CD14-positive monocyte (primary cell): ENCODE measurements at regions not wholly inside any gene's neighbourhood (a gene's known extent, or its start where the extent isn't known, plus 50 kb on each side); places are given as distances from the start of the nearest gene placed in this dataset.

Experiments
- DNase-seq, 3 donors: peaks; one replicate each; pipeline ENCODE4 v3.0.0-alpha.2; 2011 to 2022
- H2AFZ ChIP-seq: 2 replicates; pipeline ENCODE4 v1.6.0; 2012; ENCODE audit warnings: mild to moderate bottlenecking, low read depth, low read length, inconsistent platforms; ENCODE audit not compliant: insufficient read depth, poor library complexity, severe bottlenecking
- H3K27ac ChIP-seq, 2 donors: 1 replicate in 1 of 2; 2 replicates in 1 of 2; pipeline ENCODE4 v1.5.1; 2012 to 2013; ENCODE audit warnings: low read length in 2 of 2, control low read depth in 1 of 2, inconsistent platforms in 1 of 2, low read depth in 1 of 2, mild to moderate bottlenecking in 1 of 2
- H3K27me3 ChIP-seq, 2 donors: one replicate each; pipeline versions ENCODE4 v1.6.0 to v1.6.1; 2011 to 2013; ENCODE audit warnings: low read length in 2 of 2; ENCODE audit not compliant: control insufficient read depth in 2 of 2, insufficient read depth in 2 of 2
- H3K36me3 ChIP-seq, 2 donors: replicated peaks in 1 of 2; 1 replicate in 1 of 2; 2 replicates in 1 of 2; pipeline versions ENCODE4 v1.5.1 to v1.6.1; 2012 to 2013; ENCODE audit warnings: low read length in 2 of 2, control low read depth in 1 of 2, inconsistent platforms in 1 of 2, mild to moderate bottlenecking in 1 of 2; ENCODE audit not compliant: insufficient read depth in 2 of 2, control insufficient read depth in 1 of 2
- H3K4me1 ChIP-seq, 2 donors: 1 replicate in 1 of 2; 2 replicates in 1 of 2; pipeline versions ENCODE4 v1.5.1 to v1.6.1; 2012 to 2013; ENCODE audit warnings: low read length in 2 of 2, control low read depth in 1 of 2, inconsistent platforms in 1 of 2, mild to moderate bottlenecking in 1 of 2, moderate library complexity in 1 of 2; ENCODE audit not compliant: insufficient read depth in 2 of 2, control insufficient read depth in 1 of 2
- H3K4me2 ChIP-seq: replicated peaks from 2 replicates; pipeline ENCODE3; 2012; ENCODE audit warnings: low read length, moderate library complexity, mild to moderate bottlenecking; ENCODE audit not compliant: poor library complexity, severe bottlenecking; ENCODE audit errors: extremely low read depth
- H3K4me3 ChIP-seq, 3 experiments: fragments of 200-600 bp in 1 of 3; sonication (generic) in 1 of 3; replicated peaks in 1 of 3; 1 replicate in 2 of 3; 2 replicates in 1 of 3; pipeline ENCODE4 v1.5.1; 2011 to 2013; ENCODE audit warnings: low read length in 3 of 3, mild to moderate bottlenecking in 3 of 3, control low read depth in 2 of 3, low read depth in 2 of 3, inconsistent platforms in 1 of 3, moderate library complexity in 1 of 3
- H3K79me2 ChIP-seq: 2 replicates; pipeline ENCODE4 v1.6.0; 2012; ENCODE audit warnings: mild to moderate bottlenecking, control low read depth, inconsistent platforms, low read length, moderate library complexity; ENCODE audit not compliant: insufficient read depth
- H3K9ac ChIP-seq: 2 replicates; pipeline ENCODE4 v1.6.0; 2017; ENCODE audit warnings: low read length, mild to moderate bottlenecking; ENCODE audit not compliant: insufficient read depth, poor library complexity, severe bottlenecking
- H3K9me3 ChIP-seq, 2 donors: replicated peaks in 1 of 2; 1 replicate in 1 of 2; 2 replicates in 1 of 2; pipeline versions ENCODE4 v1.5.1 to v1.6.1; 2012 to 2013; ENCODE audit warnings: low read length in 2 of 2, control low read depth in 1 of 2; ENCODE audit not compliant: control insufficient read depth in 1 of 2, insufficient read depth in 1 of 2
- H4K20me1 ChIP-seq: 2 replicates; pipeline ENCODE4 v1.6.0; 2012; ENCODE audit warnings: mild to moderate bottlenecking, low read length, control low read depth, moderate library complexity; ENCODE audit not compliant: insufficient read depth
- H3K27ac Mint-ChIP-seq, 7 donors: one replicate each; pipeline ENCODE4 v1.8.0; 2020; ENCODE audit warnings: mild to moderate bottlenecking in 7 of 7, mixed read lengths in 7 of 7, moderate library complexity in 6 of 7, inconsistent platforms in 2 of 7
- H3K27me3 Mint-ChIP-seq, 3 donors: one replicate each; pipeline ENCODE4 v1.8.0; 2021 to 2022; ENCODE audit warnings: low read depth in 3 of 3, mild to moderate bottlenecking in 3 of 3, mixed read lengths in 3 of 3, moderate library complexity in 3 of 3, inconsistent platforms in 1 of 3
- H3K36me3 Mint-ChIP-seq, 2 donors: one replicate each; pipeline ENCODE4 v1.8.0; 2020; ENCODE audit warnings: mixed read lengths in 2 of 2, inconsistent platforms in 1 of 2, mild to moderate bottlenecking in 1 of 2
- H3K4me1 Mint-ChIP-seq: one replicate; pipeline ENCODE4 v1.8.0; 2020; ENCODE audit warnings: mild to moderate bottlenecking, mixed read lengths
- H3K4me3 Mint-ChIP-seq, 2 donors: one replicate each; pipeline ENCODE4 v1.8.0; 2020; ENCODE audit warnings: mild to moderate bottlenecking in 2 of 2, mixed read lengths in 2 of 2, moderate library complexity in 1 of 2
- H3K9me3 Mint-ChIP-seq, 7 donors: one replicate each; pipeline ENCODE4 v1.8.0; 2020 to 2022; ENCODE audit warnings: mixed read lengths in 7 of 7, mild to moderate bottlenecking in 6 of 7, moderate library complexity in 6 of 7, inconsistent platforms in 2 of 7
- CTCF ChIP-seq: fragments of 200-600 bp; IDR thresholded peaks from one replicate; pipeline ENCODE4 v1.8.0; 2022; ENCODE audit warnings: antibody characterized with exemption, mild to moderate bottlenecking
- WGBS: methylation state at CpG from one replicate; pipeline ENCODE4 v1.1.5; 2013; ENCODE audit warnings: missing lambda C conversion rate; ENCODE audit not compliant: insufficient coverage; 5-methylcytosine and 5-hydroxymethylcytosine counted together
- intact Hi-C, 2 donors: fragments of 100-400 bp; cut with micrococcal nuclease; formaldehyde crosslinking; loops; one replicate each; pipeline versions ENCODE4 v1.15.0 to v1.15.1; 2023

- Mint-ChIP-seq H3K4me1 (peaks cover 23% of the 10 kb centered on the region), H3K27me3 (peaks cover 2 to 3% (median 3%) of the 10 kb centered on the region in 3 donors), H3K9me3 (peaks cover 0 to 5% (median 0%) of the 10 kb centered on the region in 7 donors), H3K36me3 (peaks cover 0 to 2% of the 10 kb centered on the region in 2 donors), H3K4me3 (no peak overlapping the region), H3K27ac (no peak overlapping the region)
- no peak overlapping the region for H3K4me2 ChIP-seq
- H3K9ac ChIP-seq: no peak overlapping the region
- H4K20me1 ChIP-seq: no peaks in the 10 kb centered on the region
- H3K4me3 ChIP-seq: no peak overlapping the region
- H3K79me2 ChIP-seq: no peaks in the 10 kb centered on the region
- no peak overlapping the region for H2AFZ ChIP-seq
- no peak for TF ChIP-seq CTCF
- H3K27me3 ChIP-seq: no peaks in the 10 kb centered on the region
- no peak overlapping the region for H3K27ac ChIP-seq
- no peaks in the 10 kb centered on the region for H3K9me3 ChIP-seq
- 93% methylated on average over 3 of the region's 10 CpGs for WGBS
- no peaks in the 10 kb centered on the region for H3K36me3 ChIP-seq
- H3K4me1 ChIP-seq: peaks cover 19 to 22% of the 10 kb centered on the region in 2 donors
- intact Hi-C loops: no loop called here
- DNase-seq: no peak
Measured at GRCh38 chr12:89977405-89978085, 268.9 kb upstream of the ATP2B1 start.

- no peak for DNase-seq
- H3K36me3 ChIP-seq: no peaks in the 10 kb centered on the region
- H3K4me3 ChIP-seq: no peak overlapping the region
- WGBS: 100% methylated on average over 3 of the region's 4 CpGs
- H3K4me2 ChIP-seq: no peak overlapping the region
- no peak overlapping the region for H2AFZ ChIP-seq
- TF ChIP-seq CTCF: no peak
- no peaks in the 10 kb centered on the region for H3K79me2 ChIP-seq
- peaks cover 1 to 3% (median 2%) of the 10 kb centered on the region in 3 donors for H3K27me3 Mint-ChIP-seq
- H3K4me1 ChIP-seq: peaks cover 19 to 22% of the 10 kb centered on the region in 2 donors
- H3K4me3 Mint-ChIP-seq: no peak overlapping the region
- H3K27me3 ChIP-seq: no peaks in the 10 kb centered on the region
- H3K9me3 Mint-ChIP-seq: peaks cover 0 to 5% (median 0%) of the 10 kb centered on the region in 7 donors
- peaks cover 23% of the 10 kb centered on the region for H3K4me1 Mint-ChIP-seq
- intact Hi-C loops: no loop called here
- H3K27ac Mint-ChIP-seq: peak overlapping the region in 1 of 7 donors; percentile 2
- H3K27ac ChIP-seq: no peak overlapping the region
- H3K9me3 ChIP-seq: no peaks in the 10 kb centered on the region
- no peak overlapping the region for H3K9ac ChIP-seq
- H3K36me3 Mint-ChIP-seq: peaks cover 0 to 2% of the 10 kb centered on the region in 2 donors
- no peaks in the 10 kb centered on the region for H4K20me1 ChIP-seq
Measured at GRCh38 chr12:89976866-89977265, 268.2 kb upstream of the ATP2B1 start.
